Mesenchymal stem cell (in vitro differentiated cells and primary cell): ENCODE measurements at regions not wholly inside any gene's neighbourhood (a gene's known extent, or its start where the extent isn't known, plus 50 kb on each side); places are given as distances from the start of the nearest gene placed in this dataset.

Experiments
- DNase-seq: peaks from one replicate; pipeline ENCODE4 v3.0.0-alpha.2; 2013
- H2AFZ ChIP-seq: one replicate; pipeline ENCODE4 v1.6.1; 2013; ENCODE audit warnings: low read depth, mild to moderate bottlenecking, control low read depth, inconsistent platforms, low read length, moderate library complexity
- H2AK5ac ChIP-seq: 2 replicates; pipeline ENCODE4 v1.6.1; 2013; ENCODE audit warnings: low read length, moderate library complexity, mild to moderate bottlenecking, inconsistent platforms; ENCODE audit not compliant: severe bottlenecking
- H2BK120ac ChIP-seq: one replicate; pipeline ENCODE4 v1.6.1; 2013; ENCODE audit warnings: low read depth, mild to moderate bottlenecking, inconsistent platforms, low read length, moderate library complexity
- H2BK12ac ChIP-seq, 2 experiments: one replicate each; pipeline ENCODE4 v1.6.1; 2013; ENCODE audit warnings: inconsistent platforms in 2 of 2, low read length in 2 of 2, mild to moderate bottlenecking in 2 of 2, moderate library complexity in 2 of 2, control low read depth in 1 of 2
- H2BK15ac ChIP-seq: one replicate; pipeline ENCODE4 v1.6.1; 2013; ENCODE audit warnings: mild to moderate bottlenecking, low read depth, inconsistent platforms; ENCODE audit not compliant: poor library complexity, severe bottlenecking
- H2BK5ac ChIP-seq: 2 replicates; pipeline ENCODE4 v1.6.1; 2013; ENCODE audit warnings: low read depth, mild to moderate bottlenecking, low read length, control low read depth, inconsistent platforms; ENCODE audit not compliant: poor library complexity, severe bottlenecking
- H3K14ac ChIP-seq, 2 experiments: one replicate each; pipeline ENCODE4 v1.6.1; 2013; ENCODE audit warnings: inconsistent platforms in 2 of 2, low read length in 2 of 2, control low read depth in 1 of 2, mild to moderate bottlenecking in 1 of 2, moderate library complexity in 1 of 2
- H3K18ac ChIP-seq, 2 experiments: one replicate each; pipeline ENCODE4 v1.6.1; 2013; ENCODE audit warnings: inconsistent platforms in 2 of 2, low read length in 2 of 2, control low read depth in 1 of 2, low read depth in 1 of 2, mild to moderate bottlenecking in 1 of 2
- H3K23ac ChIP-seq, 2 experiments: one replicate each; pipeline ENCODE4 v1.6.1; 2013; ENCODE audit warnings: inconsistent platforms in 2 of 2, low read length in 2 of 2, mild to moderate bottlenecking in 2 of 2, moderate library complexity in 2 of 2, control low read depth in 1 of 2
- H3K27ac ChIP-seq: 2 replicates; pipeline ENCODE4 v1.5.1; 2013; ENCODE audit warnings: mild to moderate bottlenecking, moderate library complexity, low read length, control low read depth, inconsistent platforms; ENCODE audit not compliant: poor library complexity, severe bottlenecking
- H3K27me3 ChIP-seq, 2 experiments: 2 replicates each; pipeline versions ENCODE4 v1.6.1 to v1.7.0; 2013; ENCODE audit warnings: low read length in 2 of 2, mild to moderate bottlenecking in 2 of 2, moderate library complexity in 2 of 2, control low read depth in 1 of 2, inconsistent platforms in 1 of 2; ENCODE audit not compliant: control insufficient read depth in 1 of 2, insufficient read depth in 1 of 2
- H3K36me3 ChIP-seq, 2 experiments: 2 replicates each; pipeline versions ENCODE4 v1.6.1 to v1.7.0; 2013; ENCODE audit warnings: low read length in 2 of 2, control low read depth in 1 of 2, inconsistent platforms in 1 of 2, low read depth in 1 of 2, mild to moderate bottlenecking in 1 of 2; ENCODE audit not compliant: insufficient read depth in 2 of 2, control insufficient read depth in 1 of 2
- H3K4ac ChIP-seq, 2 experiments: one replicate each; pipeline ENCODE4 v1.6.1; 2013; ENCODE audit warnings: inconsistent platforms in 2 of 2, low read length in 2 of 2, mild to moderate bottlenecking in 2 of 2, moderate library complexity in 2 of 2, control low read depth in 1 of 2, low read depth in 1 of 2
- H3K4me1 ChIP-seq: 2 replicates; pipeline ENCODE4 v1.6.1; 2013; ENCODE audit warnings: low read depth, low read length, control low read depth; ENCODE audit not compliant: control insufficient read depth, insufficient read depth
- H3K4me2 ChIP-seq: 2 replicates; pipeline ENCODE4 v1.6.1; 2013; ENCODE audit warnings: low read length, mild to moderate bottlenecking, inconsistent platforms; ENCODE audit not compliant: poor library complexity, severe bottlenecking
- H3K4me3 ChIP-seq, 2 experiments: 2 replicates each; pipeline versions ENCODE4 v1.5.1 to v1.7.0; 2013; ENCODE audit warnings: low read length in 2 of 2, mild to moderate bottlenecking in 2 of 2, control low read depth in 1 of 2, low read depth in 1 of 2; ENCODE audit not compliant: insufficient read depth in 1 of 2
- H3K79me1 ChIP-seq: replicated peaks from 2 replicates; pipeline ENCODE4 v1.6.1; 2013; ENCODE audit warnings: mild to moderate bottlenecking, control low read depth, low read length, inconsistent platforms; ENCODE audit not compliant: poor library complexity, severe bottlenecking
- H3K9ac ChIP-seq: 2 replicates; pipeline ENCODE4 v1.7.0; 2013; ENCODE audit warnings: mild to moderate bottlenecking, low read length, moderate library complexity
- H3K9me3 ChIP-seq: 2 replicates; pipeline ENCODE4 v1.7.0; 2013; ENCODE audit warnings: mild to moderate bottlenecking, low read length; ENCODE audit not compliant: control insufficient read depth
- H4K8ac ChIP-seq: one replicate; pipeline ENCODE4 v1.6.1; 2013; ENCODE audit warnings: inconsistent platforms, mild to moderate bottlenecking, low read length, moderate library complexity
- H4K91ac ChIP-seq: one replicate; pipeline ENCODE4 v1.6.1; 2013; ENCODE audit warnings: mild to moderate bottlenecking, low read length, inconsistent platforms
- WGBS: methylation state at CpG from one replicate; pipeline ENCODE4 v1.1.7; 2013; ENCODE audit warnings: mixed read lengths; 5-methylcytosine and 5-hydroxymethylcytosine counted together

GRCh38 chr2:103880081-103880834 is 973.7 kb upstream of the POU3F3 start:
- no peak for DNase-seq
- Histone ChIP-seq H2BK15ac (no peak overlapping the region), H2BK120ac (no peak overlapping the region), H2AK5ac (no peak overlapping the region), H3K18ac (no peak overlapping the region), H3K23ac (no peak overlapping the region), H2BK5ac (no peak overlapping the region), H4K8ac (no peak overlapping the region), H3K79me1 (no peaks in the 10 kb centered on the region), H4K91ac (no peak overlapping the region), H3K14ac (no peak overlapping the region), H3K27ac (no peak overlapping the region), H3K4me3 (no peak overlapping the region), H3K27me3 (no peaks in the 10 kb centered on the region), H3K4me1 (no peaks in the 10 kb centered on the region), H3K9me3 (no peaks in the 10 kb centered on the region), H3K4ac (no peak overlapping the region), H3K4me2 (no peak overlapping the region), H2BK12ac (no peak overlapping the region), H2AFZ (no peak overlapping the region), H3K36me3 (no peaks in the 10 kb centered on the region), H3K9ac (no peak overlapping the region)
- 50% methylated on average over 2 of the region's 4 CpGs for WGBS

- Histone ChIP-seq H3K27me3 (no peaks in the 10 kb centered on the region), H3K14ac (no peak overlapping the region), H2BK5ac (no peak overlapping the region), H4K8ac (no peak overlapping the region), H2BK15ac (no peak overlapping the region), H2AFZ (no peak overlapping the region), H3K4me3 (no peak overlapping the region), H3K4me2 (no peak overlapping the region), H2BK12ac (no peak overlapping the region), H3K9ac (no peak overlapping the region), H3K9me3 (peaks cover 2% of the 10 kb centered on the region), H2BK120ac (no peak overlapping the region), H3K4ac (no peak overlapping the region), H3K27ac (no peak overlapping the region), H3K4me1 (no peaks in the 10 kb centered on the region), H3K23ac (no peak overlapping the region), H2AK5ac (no peak overlapping the region), H3K36me3 (no peaks in the 10 kb centered on the region), H4K91ac (no peak overlapping the region), H3K18ac (no peak overlapping the region), H3K79me1 (no peaks in the 10 kb centered on the region)
- DNase-seq: no peak
- WGBS: 71% methylated on average over 1 of the region's 1 CpG
Measured at GRCh38 chr2:103887625-103888024, 966.3 kb upstream of the POU3F3 start.

- H3K27ac ChIP-seq: no peak overlapping the region
- no peak overlapping the region for H2BK5ac ChIP-seq
- no peaks in the 10 kb centered on the region for H3K79me1 ChIP-seq
- H2BK12ac ChIP-seq: no peak overlapping the region
- H2AK5ac ChIP-seq: no peak overlapping the region
- H4K91ac ChIP-seq: no peak overlapping the region
- H3K9me3 ChIP-seq: no peaks in the 10 kb centered on the region
- H2BK120ac ChIP-seq: no peak overlapping the region
- no peak overlapping the region for H2AFZ ChIP-seq
- no peak overlapping the region for H3K4me2 ChIP-seq
- H3K4me3 ChIP-seq: no peak overlapping the region
- no peak for DNase-seq
- H3K27me3 ChIP-seq: no peaks in the 10 kb centered on the region
- H3K18ac ChIP-seq: no peak overlapping the region
- H3K4ac ChIP-seq: no peak overlapping the region
- H2BK15ac ChIP-seq: no peak overlapping the region
- no peak overlapping the region for H3K14ac ChIP-seq
- no peak overlapping the region for H3K23ac ChIP-seq
- no peak overlapping the region for H4K8ac ChIP-seq
- WGBS: no CpG with 5 or more reads among the region's 1 CpG
- no peak overlapping the region for H3K9ac ChIP-seq
- no peaks in the 10 kb centered on the region for H3K36me3 ChIP-seq
- no peaks in the 10 kb centered on the region for H3K4me1 ChIP-seq
Measured at GRCh38 chr2:103896182-103896581, 957.7 kb upstream of the POU3F3 start.

- Histone ChIP-seq H2BK120ac (no peak overlapping the region), H3K14ac (no peak overlapping the region), H2BK12ac (no peak overlapping the region), H3K4ac (no peak overlapping the region), H3K4me2 (no peak overlapping the region), H3K4me1 (no peaks in the 10 kb centered on the region), H3K36me3 (no peaks in the 10 kb centered on the region), H4K91ac (no peak overlapping the region), H2BK15ac (no peak overlapping the region), H3K9me3 (peaks cover 5% of the 10 kb centered on the region), H4K8ac (no peak overlapping the region), H3K27me3 (no peaks in the 10 kb centered on the region), H3K23ac (no peak overlapping the region), H2AK5ac (no peak overlapping the region), H3K27ac (no peak overlapping the region), H3K9ac (no peak overlapping the region), H2BK5ac (no peak overlapping the region), H2AFZ (no peak overlapping the region), H3K79me1 (no peaks in the 10 kb centered on the region), H3K4me3 (no peak overlapping the region), H3K18ac (no peak overlapping the region)
- WGBS: 73% methylated on average over 3 of the region's 3 CpGs
- DNase-seq: no peak
Measured at GRCh38 chr2:103898561-103898960, 955.4 kb upstream of the POU3F3 start.
